H1 (cell line): ENCODE measurements at regions not wholly inside any gene's neighbourhood (a gene's known extent, or its start where the extent isn't known, plus 50 kb on each side); places are given as distances from the start of the nearest gene placed in this dataset.

Experiments
- CTCF ChIA-PET: fragments of 300-600 bp; sonication (Branson Sonifier 250); formaldehyde crosslinking; loops from one replicate; lab custom pipeline; 2021; ENCODE audit not compliant: partially characterized antibody; lab: Charles Lee
- POLR2A ChIA-PET: fragments of 300-600 bp; sonication (Branson Sonifier 250); formaldehyde crosslinking; loops from one replicate; lab custom pipeline; 2021; ENCODE audit warnings: inconsistent platforms; ENCODE audit not compliant: partially characterized antibody; lab: Charles Lee
- DNase-seq, 2 experiments: peaks; one replicate each; pipeline versions ENCODE4 v3.0.0 to v3.0.0-alpha.2; 2010 to 2022; ENCODE audit warnings: low spot score in 2 of 2, low read depth in 1 of 2, mixed read lengths in 1 of 2
- FAIRE-seq: peaks from 2 replicates; lab custom pipeline; 2011; peaks lifted over from hg19 to GRCh38; lab: Jason Lieb, UNC
- H2AFZ ChIP-seq: 2 replicates; pipeline ENCODE4 v1.8.1; 2012; ENCODE audit warnings: low read length, inconsistent platforms
- H2AK5ac ChIP-seq: 2 replicates; pipeline ENCODE4 v1.6.1; 2013; ENCODE audit warnings: low read depth, low read length
- H2BK120ac ChIP-seq: replicated peaks from 2 replicates; pipeline ENCODE3; 2013; ENCODE audit warnings: low read depth, low read length, inconsistent platforms
- H2BK12ac ChIP-seq: 2 replicates; pipeline ENCODE4 v1.6.1; 2013; ENCODE audit warnings: low read depth, low read length
- H2BK15ac ChIP-seq: 2 replicates; pipeline ENCODE4 v1.6.1; 2013; ENCODE audit warnings: low read length
- H2BK20ac ChIP-seq: 2 replicates; pipeline ENCODE4 v1.6.1; 2013; ENCODE audit warnings: low read length
- H2BK5ac ChIP-seq: 2 replicates; pipeline ENCODE4 v1.6.1; 2013; ENCODE audit warnings: low read depth, low read length
- H3K14ac ChIP-seq: 2 replicates; pipeline ENCODE4 v1.6.1; 2013; ENCODE audit warnings: inconsistent platforms; ENCODE audit not compliant: insufficient read length
- H3K18ac ChIP-seq: 2 replicates; pipeline ENCODE4 v1.6.1; 2013; ENCODE audit warnings: low read length; ENCODE audit errors: extremely low read depth
- H3K23ac ChIP-seq: 2 replicates; pipeline ENCODE4 v1.6.1; 2013; ENCODE audit warnings: inconsistent platforms; ENCODE audit not compliant: insufficient read length
- H3K23me2 ChIP-seq: 2 replicates; pipeline ENCODE4 v1.6.1; 2013; ENCODE audit warnings: low read depth, low read length
- H3K27ac ChIP-seq: 2 replicates; pipeline ENCODE4 v1.6.1; 2011; ENCODE audit warnings: low read depth, low read length, inconsistent platforms
- H3K27me3 ChIP-seq, 4 experiments: replicated peaks in 1 of 4; 1 replicate in 1 of 4; 2 replicates in 3 of 4; pipeline versions ENCODE4 v1.6.1 to v1.8.1; 2011 to 2013; ENCODE audit warnings: low read length in 3 of 4, mild to moderate bottlenecking in 3 of 4, inconsistent platforms in 2 of 4, mixed read lengths in 2 of 4, moderate library complexity in 1 of 4; ENCODE audit not compliant: control insufficient read depth in 3 of 4, insufficient read depth in 3 of 4; ENCODE audit errors: extremely low read depth in 1 of 4
- H3K36me3 ChIP-seq, 4 experiments: 2 replicates each; pipeline versions ENCODE4 v1.6.1 to v1.8.1; 2011 to 2013; ENCODE audit warnings: mild to moderate bottlenecking in 4 of 4, low read length in 3 of 4, moderate library complexity in 2 of 4, control low read depth in 1 of 4, inconsistent platforms in 1 of 4; ENCODE audit not compliant: insufficient read depth in 4 of 4, control insufficient read depth in 2 of 4
- H3K4ac ChIP-seq: replicated peaks from 2 replicates; pipeline ENCODE3; 2013; ENCODE audit warnings: low read length, low read depth, mixed read lengths, inconsistent platforms; ENCODE audit not compliant: insufficient read length
- H3K4me1 ChIP-seq, 4 experiments: replicated peaks in 1 of 4; 1 replicate in 1 of 4; 2 replicates in 3 of 4; pipeline versions ENCODE4 v1.6.1 to v1.8.1; 2011 to 2013; ENCODE audit warnings: low read length in 3 of 4, inconsistent platforms in 2 of 4, mixed read lengths in 1 of 4; ENCODE audit not compliant: insufficient read depth in 4 of 4, control insufficient read depth in 3 of 4
- H3K4me2 ChIP-seq, 2 experiments: 2 replicates each; pipeline versions ENCODE4 v1.6.1 to v1.8.1; 2011 to 2013; ENCODE audit warnings: low read depth in 2 of 2, low read length in 2 of 2, control low read depth in 1 of 2, inconsistent platforms in 1 of 2, mild to moderate bottlenecking in 1 of 2; ENCODE audit not compliant: insufficient read depth in 1 of 2
- H3K4me3 ChIP-seq, 4 experiments: fragments of 200-600, 300-600 bp in 1 of 4; sonication (generic), shearing (Covaris generic), sonication (Bioruptor Twin) in 1 of 4; 2 replicates each; pipeline versions ENCODE4 v1.5.1 to v1.8.1; 2011 to 2016; ENCODE audit warnings: low read length in 4 of 4, low read depth in 3 of 4, control low read depth in 2 of 4, inconsistent platforms in 2 of 4, mild to moderate bottlenecking in 2 of 4, mixed read lengths in 1 of 4, moderate library complexity in 1 of 4; ENCODE audit not compliant: insufficient read depth in 2 of 4; ENCODE audit errors: extremely low read depth in 1 of 4
- H3K56ac ChIP-seq: replicated peaks from 2 replicates; pipeline ENCODE3; 2013; ENCODE audit warnings: low read depth, mild to moderate bottlenecking, mixed read lengths, low read length, inconsistent platforms; ENCODE audit not compliant: insufficient read length
- H3K79me1 ChIP-seq: 2 replicates; pipeline ENCODE4 v1.6.1; 2013; ENCODE audit warnings: low read depth, low read length, control low read depth
- H3K79me2 ChIP-seq, 2 experiments: 2 replicates each; pipeline versions ENCODE4 v1.6.1 to v1.8.1; 2012 to 2013; ENCODE audit warnings: low read length in 2 of 2, mild to moderate bottlenecking in 2 of 2, inconsistent platforms in 1 of 2; ENCODE audit not compliant: insufficient read depth in 2 of 2, control insufficient read depth in 1 of 2
- H3K9ac ChIP-seq, 4 experiments: replicated peaks in 1 of 4; 1 replicate in 1 of 4; 2 replicates in 3 of 4; pipeline versions ENCODE4 v1.6.1 to v1.8.1; 2011 to 2013; ENCODE audit warnings: low read depth in 3 of 4, low read length in 3 of 4, control low read depth in 2 of 4, mild to moderate bottlenecking in 2 of 4, moderate library complexity in 2 of 4, inconsistent platforms in 1 of 4; ENCODE audit errors: extremely low read depth in 1 of 4
- H3K9me3 ChIP-seq, 2 experiments: 2 replicates each; pipeline versions ENCODE4 v1.6.1 to v1.8.1; 2012 to 2013; ENCODE audit warnings: mild to moderate bottlenecking in 2 of 2, moderate library complexity in 2 of 2, control low read depth in 1 of 2, inconsistent platforms in 1 of 2, low read depth in 1 of 2, low read length in 1 of 2, mixed read lengths in 1 of 2; ENCODE audit not compliant: insufficient read depth in 2 of 2
- H4K20me1 ChIP-seq, 2 experiments: replicated peaks in 1 of 2; 2 replicates each; pipeline versions ENCODE3 to v1.8.1; 2011 to 2013; ENCODE audit warnings: inconsistent platforms in 2 of 2, low read length in 2 of 2, mild to moderate bottlenecking in 1 of 2; ENCODE audit not compliant: insufficient read depth in 2 of 2, control insufficient read depth in 1 of 2
- H4K5ac ChIP-seq: 2 replicates; pipeline ENCODE4 v1.6.1; 2013; ENCODE audit warnings: low read length, low read depth, mixed read lengths, inconsistent platforms; ENCODE audit not compliant: insufficient read length
- H4K8ac ChIP-seq: 2 replicates; pipeline ENCODE4 v1.8.0; 2013; ENCODE audit warnings: mild to moderate bottlenecking, moderate library complexity, low read length, inconsistent platforms; ENCODE audit not compliant: insufficient read depth; ENCODE audit errors: extremely low read depth
- H4K91ac ChIP-seq: replicated peaks from 2 replicates; pipeline ENCODE3; 2013; ENCODE audit warnings: low read length, mixed read lengths, inconsistent platforms; ENCODE audit not compliant: insufficient read length
- ASH2L ChIP-seq: fragments of 200-600, 300-600 bp; sonication (generic); IDR thresholded peaks from one replicate; pipeline ENCODE4 v1.7.1; 2017; ENCODE audit warnings: low read length
- BACH1 ChIP-seq: IDR thresholded peaks from 2 replicates; pipeline ENCODE4 v1.6.1; 2012; ENCODE audit warnings: low read length, improper control_type of control experiment
- BCL11A ChIP-seq, 2 experiments: IDR thresholded peaks; one replicate each; pipeline ENCODE4 v1.6.1; 2011; ENCODE audit warnings: low read depth in 2 of 2, low read length in 2 of 2, mild to moderate bottlenecking in 2 of 2
- CTBP2 ChIP-seq: IDR thresholded peaks from 2 replicates; pipeline ENCODE4 v1.7.0; 2011; ENCODE audit warnings: borderline replicate concordance, mild to moderate bottlenecking, moderate library complexity, mixed read lengths, low read length; ENCODE audit not compliant: insufficient read depth, insufficient read length
- HDAC2 ChIP-seq, 2 experiments: fragments of 300-600 bp in 1 of 2; sonication (generic) in 1 of 2; IDR thresholded peaks; 2 replicates each; pipeline ENCODE4 v1.6.1; 2011 to 2012; ENCODE audit warnings: low read depth in 2 of 2, low read length in 2 of 2, mild to moderate bottlenecking in 2 of 2, moderate library complexity in 2 of 2, borderline replicate concordance in 1 of 2, inconsistent platforms in 1 of 2
- HDAC6 ChIP-seq: IDR thresholded peaks from one replicate; pipeline ENCODE4 v1.7.1; 2012; ENCODE audit warnings: low read depth, mild to moderate bottlenecking, inconsistent platforms, low read length, moderate library complexity
- SAP30 ChIP-seq: fragments of 300-600 bp; sonication (generic); IDR thresholded peaks from 2 replicates; pipeline ENCODE4 v1.7.1; 2012; ENCODE audit warnings: low read length, moderate library complexity, mild to moderate bottlenecking, inconsistent platforms; ENCODE audit not compliant: insufficient read depth, insufficient replicate concordance
- SIN3A ChIP-seq, 2 experiments: IDR thresholded peaks in 1 of 2; conservative IDR thresholded peaks in 1 of 2; 2 replicates each; pipeline ENCODE4 v1.6.1; 2011 to 2012; ENCODE audit warnings: low read length in 2 of 2, improper control_type of control experiment in 1 of 2, low read depth in 1 of 2, mild to moderate bottlenecking in 1 of 2
- ZNF274 ChIP-seq: IDR thresholded peaks from 2 replicates; pipeline ENCODE4 v1.7.0; 2012; ENCODE audit warnings: low read length, borderline replicate concordance; ENCODE audit errors: extremely low read depth
- WGBS, 2 experiments: shearing (Covaris generic) in 1 of 2; methylation state at CpG; one replicate each; pipeline versions ENCODE4 v1.1.6 to v1.1.7; 2013 to 2015; ENCODE audit warnings: low lambda C conversion rate in 2 of 2, mixed read lengths in 2 of 2, inconsistent platforms in 1 of 2, low coverage in 1 of 2, missing lambda C conversion rate in 1 of 2; ENCODE audit not compliant: insufficient replicate concordance in 2 of 2, insufficient coverage in 1 of 2, insufficient read length in 1 of 2; ENCODE audit errors: extremely low coverage in 1 of 2, missing lambda C conversion rate in 1 of 2; 5-methylcytosine and 5-hydroxymethylcytosine counted together
- TF ChIP-seq, protein P1 (sequence below): IDR thresholded peaks from 2 replicates; pipeline ENCODE4 v1.6.1; 2011; ENCODE audit warnings: low read depth, mild to moderate bottlenecking, low read length; ENCODE audit not compliant: insufficient read depth
- TF ChIP-seq, protein P2 (sequence below): IDR thresholded peaks from 2 replicates; pipeline ENCODE4 v1.6.1; 2012; ENCODE audit warnings: inconsistent platforms

DNA sequence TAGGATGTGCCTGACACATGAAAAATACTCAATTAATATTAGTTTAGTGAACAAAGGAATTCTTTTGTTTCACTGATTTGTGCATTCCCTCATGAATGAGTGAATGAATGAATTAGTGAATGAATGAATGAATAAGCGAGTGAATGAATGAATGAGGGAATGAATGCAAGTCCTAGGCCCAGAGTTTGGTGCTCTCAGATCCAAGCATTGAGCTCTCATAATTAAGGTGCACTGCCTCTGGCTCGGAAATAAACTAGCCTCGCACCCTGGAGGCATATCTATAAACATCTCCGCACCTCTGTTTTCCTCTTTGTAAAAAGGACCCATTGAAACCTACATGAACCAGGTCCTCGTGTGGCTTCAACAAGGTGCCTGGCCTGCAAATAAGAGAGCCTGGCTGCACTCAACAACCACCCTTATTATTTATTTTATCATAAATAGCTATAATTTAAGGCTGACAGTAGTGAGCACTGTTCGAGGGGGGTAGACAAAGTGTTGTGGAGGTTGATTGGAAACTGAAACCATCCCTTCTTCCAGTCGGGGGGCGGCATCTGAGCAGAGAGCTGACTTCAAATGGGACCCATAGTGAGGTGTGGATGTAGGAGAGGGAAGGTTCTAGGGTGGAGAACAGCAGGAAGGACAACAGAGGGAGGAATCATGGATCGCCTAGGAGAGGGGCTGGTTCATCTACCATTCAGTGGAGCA, 316.8 kb downstream of the BCL11B start:
- Histone ChIP-seq H2BK15ac (no peak overlapping the region), H3K23ac (no peak overlapping the region), H2AFZ (no peak overlapping the region), H3K79me1 (no peaks in the 10 kb centered on the region), H3K18ac (no peak overlapping the region), H2BK20ac (no peak overlapping the region), H2BK12ac (no peak overlapping the region), H4K91ac (no peak overlapping the region), H3K27ac (no peak overlapping the region), H3K4ac (no peak overlapping the region), H3K9ac (no peak overlapping the region), H2BK120ac (no peak overlapping the region), H3K9me3 (no peaks in the 10 kb centered on the region), H4K8ac (no peak overlapping the region), H3K4me2 (no peak overlapping the region), H3K14ac (no peak overlapping the region), H3K23me2 (no peaks in the 10 kb centered on the region), H3K27me3 (no peaks in the 10 kb centered on the region), H3K56ac (no peak overlapping the region), H3K4me1 (peaks cover 0 to 3% (median 0%) of the 10 kb centered on the region in 4 experiments; a peak in 1 of 7 replicates), H3K79me2 (no peaks in the 10 kb centered on the region), H2BK5ac (no peak overlapping the region), H4K5ac (no peak overlapping the region), H3K36me3 (no peaks in the 10 kb centered on the region; a peak in 1 of 8 replicates), H2AK5ac (no peak overlapping the region), H4K20me1 (no peaks in the 10 kb centered on the region), H3K4me3 (no peak overlapping the region)
- ChIA-PET CTCF (no interaction called here), POLR2A (no interaction called here)
- WGBS, 2 experiments, result 84% methylated on average over 9 of the region's 9 CpGs; no CpG with 5 or more reads in 1 of the 2 experiments
- DNase-seq, result no peak
- no peak for FAIRE-seq
- TF ChIP-seq HDAC6, result no peak
- TF ChIP-seq SAP30, result no peak
- TF ChIP-seq BCL11A (IDR thresholded peaks at IDR 0.05; ENCODE audit: low read depth in 2 of 2, low read length in 2 of 2), result no peak
- TF ChIP-seq, protein P1, sequence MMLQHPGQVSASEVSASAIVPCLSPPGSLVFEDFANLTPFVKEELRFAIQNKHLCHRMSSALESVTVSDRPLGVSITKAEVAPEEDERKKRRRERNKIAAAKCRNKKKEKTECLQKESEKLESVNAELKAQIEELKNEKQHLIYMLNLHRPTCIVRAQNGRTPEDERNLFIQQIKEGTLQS, result no peak
- TF ChIP-seq BACH1, result no peak
- no peak for TF ChIP-seq ZNF274
- TF ChIP-seq ASH2L, result no peak
- no peak for TF ChIP-seq CTBP2
- TF ChIP-seq HDAC2 (IDR thresholded peaks at IDR 0.05; ENCODE audit: borderline replicate concordance in 1 of 2, low read depth in 2 of 2, low read length in 2 of 2), result no peak
- TF ChIP-seq, protein P2, sequence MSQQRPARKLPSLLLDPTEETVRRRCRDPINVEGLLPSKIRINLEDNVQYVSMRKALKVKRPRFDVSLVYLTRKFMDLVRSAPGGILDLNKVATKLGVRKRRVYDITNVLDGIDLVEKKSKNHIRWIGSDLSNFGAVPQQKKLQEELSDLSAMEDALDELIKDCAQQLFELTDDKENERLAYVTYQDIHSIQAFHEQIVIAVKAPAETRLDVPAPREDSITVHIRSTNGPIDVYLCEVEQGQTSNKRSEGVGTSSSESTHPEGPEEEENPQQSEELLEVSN, result no peak
- TF ChIP-seq SIN3A (conservative IDR thresholded peaks at IDR 0.05 in 1 of 2, IDR thresholded peaks at IDR 0.05 in 1 of 2; ENCODE audit: low read depth in 1 of 2, low read length in 2 of 2), result no peak
